ENCODE measurements at regions not wholly inside any gene's neighbourhood (a gene's known extent, or its start where the extent isn't known, plus 50 kb on each side); places are given as distances from the start of the nearest gene placed in this dataset.

DNA sequence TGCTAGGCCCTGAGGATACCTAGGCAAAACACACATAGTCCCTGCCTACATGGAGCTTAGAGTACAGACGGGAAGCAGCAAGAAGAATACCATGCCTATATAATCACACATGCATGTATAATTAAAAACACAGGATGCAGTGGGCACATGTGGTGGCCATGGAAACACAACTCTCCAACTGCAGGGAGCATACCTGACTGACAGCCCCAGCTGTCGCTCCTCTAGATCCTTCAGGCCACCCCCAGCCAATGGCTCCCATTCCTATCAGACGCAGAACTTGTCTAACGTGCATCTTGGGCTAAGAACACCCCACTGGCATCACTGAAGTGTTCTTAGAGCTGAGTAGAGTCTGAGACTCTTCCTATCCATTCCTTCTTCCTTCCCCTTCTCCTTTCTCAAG, 125.5 kb upstream of the FRMD4B start:
- Histone ChIP-seq H3K36me3 (no peaks in the 10 kb centered on the region), H3K9me3 (peaks cover 0 to 9% of the 10 kb centered on the region in 2 donors), H3K4me1 (no peaks in the 10 kb centered on the region), H3K4me3 (no peak overlapping the region), H3K27me3 (no peaks in the 10 kb centered on the region), H3K27ac (no peak overlapping the region)
- DNase-seq (no peak), ATAC-seq (no peak)
- TF ChIP-seq, protein P1, sequence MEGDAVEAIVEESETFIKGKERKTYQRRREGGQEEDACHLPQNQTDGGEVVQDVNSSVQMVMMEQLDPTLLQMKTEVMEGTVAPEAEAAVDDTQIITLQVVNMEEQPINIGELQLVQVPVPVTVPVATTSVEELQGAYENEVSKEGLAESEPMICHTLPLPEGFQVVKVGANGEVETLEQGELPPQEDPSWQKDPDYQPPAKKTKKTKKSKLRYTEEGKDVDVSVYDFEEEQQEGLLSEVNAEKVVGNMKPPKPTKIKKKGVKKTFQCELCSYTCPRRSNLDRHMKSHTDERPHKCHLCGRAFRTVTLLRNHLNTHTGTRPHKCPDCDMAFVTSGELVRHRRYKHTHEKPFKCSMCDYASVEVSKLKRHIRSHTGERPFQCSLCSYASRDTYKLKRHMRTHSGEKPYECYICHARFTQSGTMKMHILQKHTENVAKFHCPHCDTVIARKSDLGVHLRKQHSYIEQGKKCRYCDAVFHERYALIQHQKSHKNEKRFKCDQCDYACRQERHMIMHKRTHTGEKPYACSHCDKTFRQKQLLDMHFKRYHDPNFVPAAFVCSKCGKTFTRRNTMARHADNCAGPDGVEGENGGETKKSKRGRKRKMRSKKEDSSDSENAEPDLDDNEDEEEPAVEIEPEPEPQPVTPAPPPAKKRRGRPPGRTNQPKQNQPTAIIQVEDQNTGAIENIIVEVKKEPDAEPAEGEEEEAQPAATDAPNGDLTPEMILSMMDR (IDR thresholded peaks at IDR 0.05), result no peak
- intact Hi-C loops (cut with DNase I), result no loop called here

DNA sequence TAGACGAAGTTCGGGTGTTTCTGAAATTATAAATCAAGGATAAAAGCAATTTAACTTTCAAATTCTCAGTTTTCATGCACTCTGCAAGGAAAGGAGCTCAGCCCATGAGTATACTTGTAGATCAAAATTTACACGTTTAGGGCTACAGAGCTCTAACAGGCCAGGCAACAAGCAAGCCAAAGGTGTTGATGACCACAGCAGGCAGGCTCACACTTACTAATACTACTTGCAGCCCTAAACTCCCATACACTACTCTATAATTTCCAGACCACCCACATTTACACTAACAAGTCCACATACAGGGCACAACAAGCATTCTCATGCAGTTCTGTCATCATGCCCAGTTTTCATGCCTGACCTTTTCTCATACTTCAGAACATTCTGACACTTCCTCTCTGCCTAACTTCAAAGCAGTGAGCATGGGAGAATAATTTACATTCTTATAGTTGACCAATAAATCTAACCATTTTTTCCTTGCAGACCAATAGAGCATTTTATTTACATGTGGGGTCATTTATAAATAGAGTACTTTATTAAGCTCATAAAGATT, 124.7 kb upstream of the FRMD4B start:
- H3K27me3 ChIP-seq, result no peaks in the 10 kb centered on the region
- TF ChIP-seq, protein P1 (IDR thresholded peaks at IDR 0.05), result no peak
- peak in 1 of 4 donors; percentile 41 for DNase-seq
- no peaks in the 10 kb centered on the region for H3K36me3 ChIP-seq
- ATAC-seq, result no peak
- no peak overlapping the region for H3K4me3 ChIP-seq
- intact Hi-C loops (cut with DNase I), result no loop called here
- H3K4me1 ChIP-seq, result no peaks in the 10 kb centered on the region
- peaks cover 0 to 9% of the 10 kb centered on the region in 2 donors for H3K9me3 ChIP-seq
- no peak overlapping the region for H3K27ac ChIP-seq

DNA sequence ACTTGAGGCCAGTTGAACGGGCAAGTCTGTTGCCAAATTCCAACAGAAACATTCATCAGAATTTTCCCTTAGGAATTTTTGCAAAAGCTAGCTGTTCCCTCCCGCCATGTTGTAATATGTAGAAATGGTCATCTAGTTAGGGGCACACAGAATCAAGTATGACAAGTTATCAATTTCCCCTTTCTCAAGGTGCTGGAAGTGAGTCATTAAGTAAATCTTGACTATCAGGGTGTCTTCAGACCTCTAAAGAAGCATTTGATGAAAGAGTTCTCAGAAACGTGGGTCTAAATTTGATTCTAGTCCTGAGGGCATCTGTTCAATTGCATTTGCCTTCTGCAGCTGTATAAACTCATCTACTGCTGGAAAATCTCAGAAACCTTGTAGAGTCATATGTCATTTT, 123.4 kb upstream of the FRMD4B start:
- intact Hi-C loops (cut with DNase I), result no loop called here
- H3K4me3 ChIP-seq, result no peak overlapping the region
- H3K36me3 ChIP-seq, result no peaks in the 10 kb centered on the region
- peaks cover 0 to 9% of the 10 kb centered on the region in 2 donors for H3K9me3 ChIP-seq
- DNase-seq (no peak), ATAC-seq (no peak)
- H3K4me1 ChIP-seq, result no peaks in the 10 kb centered on the region
- H3K27ac ChIP-seq, result no peak overlapping the region
- H3K27me3 ChIP-seq, result no peaks in the 10 kb centered on the region
- TF ChIP-seq, protein P1 (IDR thresholded peaks at IDR 0.05), result no peak

DNA sequence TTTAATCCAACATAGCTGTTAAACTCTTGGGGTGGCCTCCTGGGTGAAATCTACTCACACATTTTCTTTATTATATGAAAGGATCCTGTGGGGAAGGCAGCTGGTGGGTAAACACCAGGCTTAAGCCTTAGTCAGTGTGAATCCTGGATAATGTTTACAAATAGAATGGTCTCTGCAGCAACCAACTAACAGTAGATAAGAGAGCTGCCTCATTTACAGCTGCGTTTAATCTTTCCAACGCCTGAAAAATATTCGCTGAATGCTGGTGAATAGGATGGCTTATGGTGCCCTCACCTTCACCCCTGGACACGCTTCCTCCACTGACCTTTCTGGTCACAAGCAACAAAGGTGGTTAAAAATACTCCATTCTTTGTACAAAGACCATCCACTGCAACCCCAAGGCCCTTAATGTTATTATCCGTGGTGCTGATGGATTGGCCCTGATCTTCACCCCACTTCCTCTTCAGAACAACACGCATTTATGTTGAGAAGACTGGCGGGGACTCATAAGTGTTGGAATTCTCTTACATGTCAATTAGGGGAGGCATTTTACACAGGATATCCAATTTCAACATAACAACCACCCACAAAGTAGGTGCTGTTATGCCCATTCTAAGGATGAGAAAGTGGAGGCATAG, 120.0 kb upstream of the FRMD4B start:
- Histone ChIP-seq H3K4me3 (no peak overlapping the region), H3K9me3 (no peaks in the 10 kb centered on the region), H3K36me3 (no peaks in the 10 kb centered on the region), H3K4me1 (no peaks in the 10 kb centered on the region), H3K27me3 (no peaks in the 10 kb centered on the region), H3K27ac (no peak overlapping the region)
- intact Hi-C loops (cut with DNase I), result no loop called here
- DNase-seq (peak in 2 of 4 donors; percentile 75 to 85), ATAC-seq (peak; percentile 63)
- TF ChIP-seq, protein P1 (IDR thresholded peaks at IDR 0.05), result no peak

DNA sequence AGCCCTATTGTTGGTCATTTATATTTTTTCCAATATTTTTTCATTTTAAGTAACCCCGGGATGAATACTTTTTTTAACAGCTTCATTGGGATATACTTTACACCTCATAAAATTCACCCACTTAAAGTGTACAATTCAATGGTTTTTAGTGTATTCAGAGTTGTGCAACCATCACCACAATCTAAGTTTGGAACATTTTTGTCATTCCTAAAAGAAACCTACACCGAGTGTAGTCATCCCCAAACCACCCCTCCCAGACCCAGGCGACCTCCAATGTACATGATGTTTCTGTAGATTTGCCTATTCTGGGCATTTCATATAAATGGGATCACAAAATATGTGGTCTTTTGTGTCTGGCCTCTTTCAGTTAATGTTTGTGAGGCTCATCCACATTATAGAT, 118.3 kb upstream of the FRMD4B start:
- H3K4me3 ChIP-seq, result no peak overlapping the region
- ATAC-seq (no peak), DNase-seq (no peak)
- H3K4me1 ChIP-seq, result peaks cover 0 to 8% of the 10 kb centered on the region in 2 donors
- H3K27me3 ChIP-seq, result no peaks in the 10 kb centered on the region
- no peak overlapping the region for H3K27ac ChIP-seq
- H3K36me3 ChIP-seq, result no peaks in the 10 kb centered on the region
- TF ChIP-seq, protein P1 (IDR thresholded peaks at IDR 0.05), result no peak
- intact Hi-C loops (cut with DNase I), result no loop called here
- H3K9me3 ChIP-seq, result no peaks in the 10 kb centered on the region
